GM19239 (cell line): ENCODE measurements at regions not wholly inside any gene's neighbourhood (a gene's known extent, or its start where the extent isn't known, plus 50 kb on each side); places are given as distances from the start of the nearest gene placed in this dataset.
A peak's percentile ranks its signal among the peaks of the same experiment; 100 is the strongest.
"Not testable (repeated sequence)": the region's sequence is repeated elsewhere in the genome, so short reads cannot be mapped to it uniquely, and the experiment has no call there.

Source experiments
- DNase-seq: peaks from one replicate; pipeline ENCODE4 v3.0.0; 2011; ENCODE audit warnings: low spot score; ENCODE audit not compliant: insufficient read length
- FAIRE-seq: peaks from 2 replicates; lab custom pipeline; 2011; peaks lifted over from hg19 to GRCh38; lab: Jason Lieb, UNC

GRCh38 chr4:186844059-186844681 lies 120.5 kb upstream of the FAT1 start:
- DNase-seq, result no peak
- no peak for FAIRE-seq

- DNase-seq (no peak), FAIRE-seq (no peak)
Observed at GRCh38 chr4:186845137-186845842, 121.6 kb upstream of the FAT1 start.

GRCh38 chr4:186846426-186846825 lies 122.8 kb upstream of the FAT1 start:
- FAIRE-seq (no peak), DNase-seq (no peak)

GRCh38 chr4:186847429-186848131 lies 123.9 kb upstream of the FAT1 start:
- not testable (repeated sequence) for FAIRE-seq, DNase-seq

GRCh38 chr4:186848437-186848836 lies 124.8 kb upstream of the FAT1 start:
- FAIRE-seq (no peak), DNase-seq (no peak)

GRCh38 chr4:186851291-186852072 lies 127.8 kb upstream of the FAT1 start:
- no peak for FAIRE-seq
- DNase-seq, result no peak

- DNase-seq (no peak), FAIRE-seq (no peak)
Observed at GRCh38 chr4:186852073-186852420, 128.4 kb upstream of the FAT1 start.

GRCh38 chr4:186852964-186853391 lies 129.3 kb upstream of the FAT1 start:
- no peak for DNase-seq
- FAIRE-seq, result peak; percentile 74

- FAIRE-seq, result no peak
Observed at GRCh38 chr4:186854256-186854655, 130.6 kb upstream of the FAT1 start.

GRCh38 chr4:186855111-186855510 lies 131.5 kb upstream of the FAT1 start:
- no peak for DNase-seq
- no peak for FAIRE-seq

More at GRCh38 chr4:186854256-186854655, 130.6 kb upstream of the FAT1 start:
- DNase-seq, result no peak

- DNase-seq (no peak), FAIRE-seq (no peak)
Observed at GRCh38 chr4:186857793-186858192, 134.1 kb upstream of the FAT1 start.

- no peak for FAIRE-seq
- DNase-seq, result no peak
Observed at GRCh38 chr4:186858355-186858754, 134.7 kb upstream of the FAT1 start.

GRCh38 chr4:186859420-186859819 lies 135.8 kb upstream of the FAT1 start:
- no peak for FAIRE-seq
- no peak for DNase-seq

GRCh38 chr4:186861317-186861716 lies 137.7 kb upstream of the FAT1 start:
- no peak for DNase-seq
- FAIRE-seq, result no peak

GRCh38 chr4:186871856-186872255 lies 148.2 kb upstream of the FAT1 start:
- DNase-seq, result no peak
- FAIRE-seq, result no peak

- FAIRE-seq, DNase-seq: not testable (repeated sequence)
Observed at GRCh38 chr4:186873095-186873494, 149.4 kb upstream of the FAT1 start.

GRCh38 chr4:186875476-186875875 lies 151.8 kb upstream of the FAT1 start:
- DNase-seq, result no peak
- no peak for FAIRE-seq

GRCh38 chr4:186876961-186877626 lies 153.4 kb upstream of the FAT1 start:
- FAIRE-seq, result no peak

GRCh38 chr4:186878203-186878776 lies 154.6 kb upstream of the FAT1 start:
- FAIRE-seq (no peak), DNase-seq (no peak)

More at GRCh38 chr4:186876961-186877626, 153.4 kb upstream of the FAT1 start:
- DNase-seq, result no peak
